ENCODE measurements at regions not wholly inside any gene's neighbourhood (a gene's known extent, or its start where the extent isn't known, plus 50 kb on each side); places are given as distances from the start of the nearest gene placed in this dataset.

DNA sequence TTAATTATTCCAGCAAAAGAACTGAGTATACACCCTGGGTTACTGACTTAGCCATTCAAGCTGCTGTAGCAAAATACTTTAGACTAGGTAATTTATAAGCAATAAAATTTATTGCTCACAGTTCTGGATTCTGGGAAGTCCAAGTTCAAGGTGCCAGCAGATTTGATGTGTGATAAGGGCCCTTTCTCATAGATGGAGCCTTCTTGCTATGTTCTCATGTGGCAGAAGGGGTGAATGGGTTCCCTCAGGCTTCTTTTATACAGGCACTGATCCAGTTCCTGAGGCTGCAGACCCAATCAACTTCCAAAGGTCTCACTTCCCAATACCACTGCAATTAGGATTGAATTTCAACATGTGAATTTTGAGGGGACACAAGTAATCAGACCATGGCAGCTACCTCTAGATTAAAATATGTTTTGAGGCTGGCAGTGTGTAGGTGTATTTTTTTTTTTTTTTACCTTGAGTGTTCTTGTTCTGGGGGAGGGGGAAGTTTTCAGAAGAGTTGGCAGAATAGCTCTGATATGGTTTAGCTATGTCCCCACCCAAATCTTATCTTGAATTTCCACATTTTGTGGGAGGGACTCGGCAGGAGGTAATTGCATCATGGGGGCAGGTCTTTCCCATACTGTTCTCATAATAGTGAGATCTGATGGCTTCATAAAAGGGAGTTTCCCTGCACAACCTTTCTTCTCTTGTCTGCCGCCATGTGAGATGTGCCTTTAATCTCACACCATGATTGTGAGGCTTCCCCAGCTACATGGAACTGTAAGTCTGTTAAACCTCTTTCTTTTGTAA lies 178.2 kb downstream of the RASSF9 start:
- CTCF ChIA-PET: no interaction called here

DNA sequence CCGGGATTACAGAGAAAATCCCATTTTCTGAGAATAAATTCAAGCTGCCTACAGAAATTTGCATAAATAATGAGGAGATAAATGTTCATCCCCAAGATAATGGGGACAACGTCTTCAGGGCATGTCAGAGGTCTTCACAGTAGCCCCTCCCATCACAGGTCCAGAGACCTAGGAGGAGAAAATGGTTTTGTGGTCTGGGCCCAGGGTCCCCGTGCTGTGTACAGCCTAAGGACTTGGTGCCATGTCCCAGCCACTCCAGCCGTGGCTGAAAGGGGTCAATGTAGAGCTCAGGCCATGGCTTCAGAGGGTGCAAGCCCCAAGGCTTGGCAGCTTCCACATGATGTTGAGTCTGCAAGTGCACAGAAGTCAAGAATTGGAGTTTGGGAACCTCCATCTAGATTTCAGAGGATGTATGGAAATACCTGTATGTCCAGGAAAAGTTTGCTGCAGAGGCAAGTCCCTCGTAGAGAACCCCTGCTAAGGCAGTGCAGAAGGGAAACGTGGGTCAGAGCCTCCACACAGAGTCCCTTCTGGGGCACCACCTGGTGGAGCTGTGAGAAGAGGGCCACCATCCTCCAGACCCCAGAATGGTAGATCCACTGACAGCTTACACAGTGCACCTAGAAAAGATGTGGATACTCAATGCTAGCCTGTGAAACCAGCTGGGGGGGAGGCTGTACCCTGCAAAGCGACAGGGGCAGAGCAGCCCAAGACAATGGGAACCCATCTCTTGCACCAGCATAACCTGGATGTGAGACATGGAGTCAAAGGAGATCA lies 176.3 kb downstream of the RASSF9 start:
- Histone ChIP-seq H3K36me3 (ENCODE audit: control insufficient read depth in 2 of 2, insufficient read depth in 1 of 2, low read length in 2 of 2) (no peaks in the 10 kb centered on the region), H3K4me3 (ENCODE audit: low read depth, low read length) (no peak overlapping the region), H3K27ac (ENCODE audit: extremely low read depth, low read depth, low read length) (no peak overlapping the region), H3K9me3 (ENCODE audit: control insufficient read depth, insufficient read depth, low read depth, low read length) (no peaks in the 10 kb centered on the region), H3K4me1 (ENCODE audit: control insufficient read depth, insufficient read depth, low read length) (no peaks in the 10 kb centered on the region)
- POLR2A ChIA-PET: no interaction called here
- TF ChIP-seq ZNF16 (tag by site-specific recombination; IDR thresholded peaks at IDR 0.05; ENCODE audit: low read depth) (no peak), ZNF585B (tag by site-specific recombination; IDR thresholded peaks at IDR 0.05) (peak; percentile 67)
- CTCF ChIA-PET: interaction anchor here (0.6 kb wide), 1 partner anchor 234 kb away, joined by 3 read pairs; no protein-coding TSS in a partner anchor

More for the DNA sequence above, 178.2 kb downstream of the RASSF9 start:
- TF ChIP-seq RBAK (tag by site-specific recombination; IDR thresholded peaks at IDR 0.05) (no peak), ZNF19 (tag by site-specific recombination; IDR thresholded peaks at IDR 0.05; ENCODE audit: low read depth) (no peak), ZNF677 (tag by site-specific recombination; IDR thresholded peaks at IDR 0.05) (no peak), ZNF423 (tag by site-specific recombination; IDR thresholded peaks at IDR 0.05) (no peak)
- TF ChIP-seq, protein P1, sequence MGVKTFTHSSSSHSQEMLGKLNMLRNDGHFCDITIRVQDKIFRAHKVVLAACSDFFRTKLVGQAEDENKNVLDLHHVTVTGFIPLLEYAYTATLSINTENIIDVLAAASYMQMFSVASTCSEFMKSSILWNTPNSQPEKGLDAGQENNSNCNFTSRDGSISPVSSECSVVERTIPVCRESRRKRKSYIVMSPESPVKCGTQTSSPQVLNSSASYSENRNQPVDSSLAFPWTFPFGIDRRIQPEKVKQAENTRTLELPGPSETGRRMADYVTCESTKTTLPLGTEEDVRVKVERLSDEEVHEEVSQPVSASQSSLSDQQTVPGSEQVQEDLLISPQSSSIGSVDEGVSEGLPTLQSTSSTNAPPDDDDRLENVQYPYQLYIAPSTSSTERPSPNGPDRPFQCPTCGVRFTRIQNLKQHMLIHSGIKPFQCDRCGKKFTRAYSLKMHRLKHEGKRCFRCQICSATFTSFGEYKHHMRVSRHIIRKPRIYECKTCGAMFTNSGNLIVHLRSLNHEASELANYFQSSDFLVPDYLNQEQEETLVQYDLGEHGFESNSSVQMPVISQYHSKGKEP (tag by site-specific recombination; IDR thresholded peaks at IDR 0.05): no peak
- TF ChIP-seq, protein P2, sequence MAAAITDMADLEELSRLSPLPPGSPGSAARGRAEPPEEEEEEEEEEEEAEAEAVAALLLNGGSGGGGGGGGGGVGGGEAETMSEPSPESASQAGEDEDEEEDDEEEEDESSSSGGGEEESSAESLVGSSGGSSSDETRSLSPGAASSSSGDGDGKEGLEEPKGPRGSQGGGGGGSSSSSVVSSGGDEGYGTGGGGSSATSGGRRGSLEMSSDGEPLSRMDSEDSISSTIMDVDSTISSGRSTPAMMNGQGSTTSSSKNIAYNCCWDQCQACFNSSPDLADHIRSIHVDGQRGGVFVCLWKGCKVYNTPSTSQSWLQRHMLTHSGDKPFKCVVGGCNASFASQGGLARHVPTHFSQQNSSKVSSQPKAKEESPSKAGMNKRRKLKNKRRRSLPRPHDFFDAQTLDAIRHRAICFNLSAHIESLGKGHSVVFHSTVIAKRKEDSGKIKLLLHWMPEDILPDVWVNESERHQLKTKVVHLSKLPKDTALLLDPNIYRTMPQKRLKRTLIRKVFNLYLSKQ (tag by site-specific recombination; IDR thresholded peaks at IDR 0.05; ENCODE audit: borderline replicate concordance): no peak
- Histone ChIP-seq H3K4me1 (ENCODE audit: control insufficient read depth, insufficient read depth, low read length) (no peaks in the 10 kb centered on the region), H3K9me3 (ENCODE audit: control insufficient read depth, insufficient read depth, low read depth, low read length) (no peaks in the 10 kb centered on the region), H3K36me3 (ENCODE audit: control insufficient read depth in 2 of 2, insufficient read depth in 1 of 2, low read length in 2 of 2) (no peaks in the 10 kb centered on the region), H3K27ac (ENCODE audit: extremely low read depth, low read depth, low read length) (no peak overlapping the region), H3K4me3 (ENCODE audit: low read depth, low read length) (no peak overlapping the region)
- POLR2A ChIA-PET: no interaction called here

DNA sequence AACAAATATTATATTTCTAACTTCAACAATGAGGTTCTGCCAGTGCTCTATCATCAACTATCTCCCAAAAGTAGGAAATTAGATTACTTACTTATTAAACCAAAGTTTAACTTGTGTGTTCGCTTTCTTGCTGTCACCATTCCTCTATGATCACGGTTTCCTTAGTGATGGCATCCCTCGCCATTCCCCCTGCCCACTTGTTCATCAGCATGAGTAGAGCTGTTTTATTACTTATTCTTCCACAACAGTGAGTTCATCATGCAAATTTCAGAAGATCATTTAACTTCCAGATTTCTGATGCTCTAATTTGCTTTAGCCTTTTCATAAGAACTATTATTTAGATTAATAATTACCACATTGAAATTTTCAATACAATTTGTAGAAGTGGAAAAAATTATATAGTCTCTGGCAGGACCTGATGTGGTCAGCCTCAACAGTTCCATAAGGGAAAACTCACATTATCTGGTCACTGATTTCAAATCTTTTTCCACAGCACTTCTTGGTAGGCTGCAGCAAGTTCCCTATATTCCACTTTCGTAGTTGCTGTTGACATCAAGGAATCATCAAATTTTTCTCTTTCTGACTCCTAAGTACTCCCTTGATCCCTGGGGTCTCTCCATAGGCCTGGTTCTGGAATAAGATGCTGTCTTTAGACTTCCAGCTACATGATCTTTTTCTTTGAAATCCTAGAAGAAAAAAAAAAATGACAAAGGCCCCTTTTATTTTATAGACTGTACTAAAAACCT lies 174.6 kb downstream of the RASSF9 start:
- POLR2A ChIA-PET: no interaction called here
- CTCF ChIA-PET: interaction anchor here (0.7 kb wide), 1 partner anchor 68 kb away, joined by 3 read pairs; no protein-coding TSS in a partner anchor
- no peak for TF ChIP-seq ZNF426 (tag by site-specific recombination; IDR thresholded peaks at IDR 0.05)
- TF ChIP-seq ZXDB (tag by site-specific recombination; IDR thresholded peaks at IDR 0.05): no peak

DNA sequence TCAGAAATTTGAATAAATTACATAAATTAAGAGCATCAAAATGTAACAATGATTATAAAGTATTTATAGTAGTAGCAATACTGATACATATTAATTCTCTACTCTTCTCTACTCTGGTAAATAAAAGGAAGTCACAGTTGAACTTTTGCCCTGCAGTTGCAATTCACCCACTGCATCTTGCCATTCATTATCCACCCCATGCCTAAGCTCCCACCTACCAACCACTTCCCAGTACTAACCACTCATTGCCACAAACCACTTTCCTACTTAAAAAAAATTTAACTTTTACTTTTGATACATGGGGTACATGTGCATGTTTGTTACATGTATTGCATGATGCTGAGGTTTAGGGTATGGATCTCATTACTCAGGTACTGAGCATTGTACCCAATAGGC lies 174.0 kb downstream of the RASSF9 start:
- Histone ChIP-seq H3K9me3 (ENCODE audit: control insufficient read depth, insufficient read depth, low read depth, low read length) (no peaks in the 10 kb centered on the region), H3K36me3 (ENCODE audit: control insufficient read depth in 2 of 2, insufficient read depth in 1 of 2, low read length in 2 of 2) (no peaks in the 10 kb centered on the region), H3K4me3 (ENCODE audit: low read depth, low read length) (no peak overlapping the region), H3K4me1 (ENCODE audit: control insufficient read depth, insufficient read depth, low read length) (no peaks in the 10 kb centered on the region), H3K27ac (ENCODE audit: extremely low read depth, low read depth, low read length) (no peak overlapping the region)
- CTCF ChIA-PET: interaction anchor here (0.7 to 0.8 kb wide), 2 partner anchors 67 to 205 kb away, joined by 3 to 4 read pairs; no protein-coding TSS in a partner anchor
- POLR2A ChIA-PET: no interaction called here
- TF ChIP-seq BCL11A (tag by site-specific recombination; IDR thresholded peaks at IDR 0.05; ENCODE audit: low read depth) (no peak), ZNF777 (tag by site-specific recombination; IDR thresholded peaks at IDR 0.05; ENCODE audit: borderline replicate concordance) (no peak), ZNF23 (tag by site-specific recombination; IDR thresholded peaks at IDR 0.05; ENCODE audit: borderline replicate concordance) (no peak), ZNF530 (tag by site-specific recombination; IDR thresholded peaks at IDR 0.05; ENCODE audit: low read depth) (no peak), ZNF529 (tag by site-specific recombination; IDR thresholded peaks at IDR 0.05; ENCODE audit: insufficient replicate concordance) (no peak), FEZF1 (tag by site-specific recombination; IDR thresholded peaks at IDR 0.05) (no peak), ZFP41 (tag by site-specific recombination; IDR thresholded peaks at IDR 0.05; ENCODE audit: borderline replicate concordance) (no peak), ZNF843 (tag by site-specific recombination; IDR thresholded peaks at IDR 0.05) (no peak), EGR2 (tag by site-specific recombination; IDR thresholded peaks at IDR 0.05; ENCODE audit: low read depth) (no peak), ZNF654 (tag by site-specific recombination; IDR thresholded peaks at IDR 0.05; ENCODE audit: low read depth) (no peak), RBAK (tag by site-specific recombination; IDR thresholded peaks at IDR 0.05) (no peak)
- TF ChIP-seq, protein P3, sequence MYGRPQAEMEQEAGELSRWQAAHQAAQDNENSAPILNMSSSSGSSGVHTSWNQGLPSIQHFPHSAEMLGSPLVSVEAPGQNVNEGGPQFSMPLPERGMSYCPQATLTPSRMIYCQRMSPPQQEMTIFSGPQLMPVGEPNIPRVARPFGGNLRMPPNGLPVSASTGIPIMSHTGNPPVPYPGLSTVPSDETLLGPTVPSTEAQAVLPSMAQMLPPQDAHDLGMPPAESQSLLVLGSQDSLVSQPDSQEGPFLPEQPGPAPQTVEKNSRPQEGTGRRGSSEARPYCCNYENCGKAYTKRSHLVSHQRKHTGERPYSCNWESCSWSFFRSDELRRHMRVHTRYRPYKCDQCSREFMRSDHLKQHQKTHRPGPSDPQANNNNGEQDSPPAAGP (tag by site-specific recombination; IDR thresholded peaks at IDR 0.05): no peak

More for the DNA sequence above, 174.6 kb downstream of the RASSF9 start:
- H3K4me1 ChIP-seq (ENCODE audit: control insufficient read depth, insufficient read depth, low read length): no peaks in the 10 kb centered on the region
- no peak overlapping the region for H3K27ac ChIP-seq (ENCODE audit: extremely low read depth, low read depth, low read length)
- H3K9me3 ChIP-seq (ENCODE audit: control insufficient read depth, insufficient read depth, low read depth, low read length): no peaks in the 10 kb centered on the region
- no peak overlapping the region for H3K4me3 ChIP-seq (ENCODE audit: low read depth, low read length)
- no peaks in the 10 kb centered on the region for H3K36me3 ChIP-seq (ENCODE audit: control insufficient read depth in 2 of 2, insufficient read depth in 1 of 2, low read length in 2 of 2)

Measured in HEK293 (cell line).